22Rv1 (cell line): ENCODE measurements at regions not wholly inside any gene's neighbourhood (a gene's known extent, or its start where the extent isn't known, plus 50 kb on each side); places are given as distances from the start of the nearest gene placed in this dataset.
"Not testable (repeated sequence)": the region's sequence is repeated elsewhere in the genome, so short reads cannot be mapped to it uniquely, and the experiment has no call there.

Experiments used
- H3K27ac ChIP-seq: fragments of 450-650 bp; 2 replicates; pipeline ENCODE4 v1.5.1; 2017
- ZFX ChIP-seq: fragments of 450-650 bp; IDR thresholded peaks from 2 replicates; pipeline ENCODE4 v1.6.1; 2017; ENCODE audit warnings: antibody characterized with exemption, borderline replicate concordance
- TF ChIP-seq, protein P1 (sequence below): fragments of 450-650 bp; IDR thresholded peaks from 2 replicates; pipeline ENCODE4 v1.5.1; 2017; ENCODE audit warnings: mild to moderate bottlenecking

DNA sequence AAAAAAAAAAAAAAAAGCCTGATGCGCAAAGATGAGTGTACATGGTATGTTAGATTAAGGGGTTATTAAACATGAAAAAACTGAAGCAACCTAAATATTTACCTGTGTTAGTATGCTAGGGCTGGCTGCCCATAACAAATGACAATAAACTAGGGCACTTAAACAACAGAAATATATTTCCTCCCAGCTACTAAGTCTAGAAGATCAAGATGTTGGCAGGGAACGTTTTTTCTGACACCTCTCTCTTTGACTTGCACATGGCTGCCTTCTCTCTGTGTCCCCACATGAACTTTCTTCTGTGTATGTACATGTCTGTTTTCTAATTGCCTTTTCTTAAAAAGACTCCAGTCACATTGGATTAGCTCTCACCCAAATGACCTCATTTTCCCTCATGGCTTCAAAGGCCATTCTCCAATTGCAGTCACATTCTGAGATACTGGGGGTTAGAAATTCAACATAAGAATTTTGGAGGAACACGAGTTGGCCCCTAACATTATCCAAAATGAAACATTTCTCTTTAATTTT is 694.5 kb downstream of the CDH9 start:
- H3K27ac ChIP-seq = no peak overlapping the region

DNA sequence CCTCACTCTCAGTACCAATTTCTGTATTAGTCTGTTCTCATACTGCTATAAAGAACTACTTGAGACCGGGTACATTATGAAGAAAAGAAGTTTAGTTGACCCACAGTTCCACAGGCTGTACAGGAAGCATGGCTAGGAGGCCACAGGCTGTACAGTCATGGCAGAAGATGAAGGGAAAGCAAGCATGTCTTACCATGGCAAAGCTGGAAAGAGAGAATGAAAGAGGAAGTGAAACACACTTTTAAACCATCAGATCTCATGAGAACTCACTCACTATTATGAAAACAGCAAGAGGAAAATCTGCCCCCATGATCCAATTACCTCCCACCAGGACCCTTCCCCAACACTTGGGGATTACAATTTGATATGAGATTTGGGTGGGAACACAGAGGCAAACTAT is 698.8 kb downstream of the CDH9 start:
- no peak overlapping the region for H3K27ac ChIP-seq
- TF ChIP-seq, protein P1, sequence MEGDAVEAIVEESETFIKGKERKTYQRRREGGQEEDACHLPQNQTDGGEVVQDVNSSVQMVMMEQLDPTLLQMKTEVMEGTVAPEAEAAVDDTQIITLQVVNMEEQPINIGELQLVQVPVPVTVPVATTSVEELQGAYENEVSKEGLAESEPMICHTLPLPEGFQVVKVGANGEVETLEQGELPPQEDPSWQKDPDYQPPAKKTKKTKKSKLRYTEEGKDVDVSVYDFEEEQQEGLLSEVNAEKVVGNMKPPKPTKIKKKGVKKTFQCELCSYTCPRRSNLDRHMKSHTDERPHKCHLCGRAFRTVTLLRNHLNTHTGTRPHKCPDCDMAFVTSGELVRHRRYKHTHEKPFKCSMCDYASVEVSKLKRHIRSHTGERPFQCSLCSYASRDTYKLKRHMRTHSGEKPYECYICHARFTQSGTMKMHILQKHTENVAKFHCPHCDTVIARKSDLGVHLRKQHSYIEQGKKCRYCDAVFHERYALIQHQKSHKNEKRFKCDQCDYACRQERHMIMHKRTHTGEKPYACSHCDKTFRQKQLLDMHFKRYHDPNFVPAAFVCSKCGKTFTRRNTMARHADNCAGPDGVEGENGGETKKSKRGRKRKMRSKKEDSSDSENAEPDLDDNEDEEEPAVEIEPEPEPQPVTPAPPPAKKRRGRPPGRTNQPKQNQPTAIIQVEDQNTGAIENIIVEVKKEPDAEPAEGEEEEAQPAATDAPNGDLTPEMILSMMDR = no peak
- no peak for TF ChIP-seq ZFX

More for the DNA sequence above, 694.5 kb downstream of the CDH9 start:
- TF ChIP-seq, protein P1 = no peak
- TF ChIP-seq ZFX = no peak

DNA sequence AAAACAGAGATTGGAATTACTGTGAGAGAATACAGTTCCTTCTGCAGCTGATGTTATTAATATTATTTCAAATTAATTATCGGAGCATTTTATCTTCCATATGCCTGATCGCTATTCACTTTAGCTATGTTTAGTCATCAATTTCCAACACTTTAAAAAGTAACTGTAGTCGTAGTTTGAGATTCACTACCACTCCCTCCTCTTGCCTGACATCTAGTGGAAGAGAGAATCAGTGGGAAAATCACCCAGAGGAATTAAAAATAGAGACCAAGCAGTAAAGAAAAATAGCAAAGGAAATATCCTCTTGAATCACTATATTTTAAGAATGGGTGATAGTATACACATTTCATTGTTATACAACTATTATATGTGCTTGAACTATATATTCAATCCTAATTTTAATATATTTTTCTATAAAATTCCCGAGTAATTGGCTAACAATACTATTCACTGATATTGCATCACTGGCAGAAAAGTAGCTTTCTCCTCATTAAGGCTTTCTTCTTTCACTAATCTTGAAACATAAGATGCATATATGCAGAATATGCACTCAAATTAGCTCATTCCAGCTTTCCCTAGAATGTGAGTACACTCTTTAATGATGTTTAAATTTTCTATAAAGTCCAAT is 708.7 kb downstream of the CDH9 start:
- no peak overlapping the region for H3K27ac ChIP-seq
- TF ChIP-seq ZFX = no peak
- TF ChIP-seq, protein P1 = peak; percentile 88

DNA sequence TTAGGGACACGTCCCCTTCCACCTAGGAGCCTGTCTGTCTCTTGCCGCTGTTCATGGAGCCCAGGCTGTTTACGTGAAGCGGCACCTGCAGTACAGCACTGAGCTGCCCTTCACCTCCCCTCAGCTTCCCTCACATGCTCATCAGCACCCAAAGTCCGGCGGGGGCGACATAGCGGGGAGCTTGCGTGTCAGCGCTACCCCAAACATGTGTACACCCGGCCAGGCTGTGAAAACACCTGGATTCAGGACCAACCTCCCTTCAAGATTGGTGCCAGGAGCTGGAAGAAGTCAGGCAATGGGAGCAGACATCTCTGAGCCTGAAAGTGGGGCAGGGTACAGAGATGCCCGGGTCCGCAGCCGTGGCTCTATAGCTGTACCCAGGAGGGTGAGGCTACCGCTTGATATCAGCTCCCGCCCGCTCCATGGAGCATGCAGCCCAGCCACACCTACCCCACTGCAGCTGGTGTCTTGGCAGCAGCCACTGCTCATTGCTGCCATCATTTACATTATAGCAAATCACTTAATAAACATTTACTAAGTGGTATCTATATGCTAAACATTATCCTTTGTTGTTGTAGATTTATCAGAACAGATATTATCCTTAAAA is 712.1 kb downstream of the CDH9 start:
- H3K27ac ChIP-seq = no peak overlapping the region
- TF ChIP-seq ZFX = no peak

DNA sequence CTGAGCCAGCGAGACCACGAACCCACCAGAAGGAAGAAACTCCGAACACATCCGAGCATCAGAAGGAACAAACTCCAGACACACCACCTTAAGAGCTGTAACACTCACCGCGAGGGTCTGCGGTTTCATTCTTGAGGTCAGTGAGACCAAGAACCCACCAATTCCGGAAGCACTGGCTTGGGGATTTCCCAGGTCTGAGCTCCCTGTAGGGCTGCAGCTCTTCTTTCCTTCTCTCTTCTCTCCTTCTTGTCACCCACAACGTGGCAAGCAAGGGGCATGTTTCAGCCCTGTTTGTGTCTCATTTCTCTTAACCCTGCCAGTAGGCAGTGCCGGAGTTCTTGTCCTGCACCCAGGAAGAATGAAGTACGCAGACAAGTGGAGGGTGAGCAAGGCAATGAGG is 713.0 kb downstream of the CDH9 start:
- H3K27ac ChIP-seq = not testable (repeated sequence)

DNA sequence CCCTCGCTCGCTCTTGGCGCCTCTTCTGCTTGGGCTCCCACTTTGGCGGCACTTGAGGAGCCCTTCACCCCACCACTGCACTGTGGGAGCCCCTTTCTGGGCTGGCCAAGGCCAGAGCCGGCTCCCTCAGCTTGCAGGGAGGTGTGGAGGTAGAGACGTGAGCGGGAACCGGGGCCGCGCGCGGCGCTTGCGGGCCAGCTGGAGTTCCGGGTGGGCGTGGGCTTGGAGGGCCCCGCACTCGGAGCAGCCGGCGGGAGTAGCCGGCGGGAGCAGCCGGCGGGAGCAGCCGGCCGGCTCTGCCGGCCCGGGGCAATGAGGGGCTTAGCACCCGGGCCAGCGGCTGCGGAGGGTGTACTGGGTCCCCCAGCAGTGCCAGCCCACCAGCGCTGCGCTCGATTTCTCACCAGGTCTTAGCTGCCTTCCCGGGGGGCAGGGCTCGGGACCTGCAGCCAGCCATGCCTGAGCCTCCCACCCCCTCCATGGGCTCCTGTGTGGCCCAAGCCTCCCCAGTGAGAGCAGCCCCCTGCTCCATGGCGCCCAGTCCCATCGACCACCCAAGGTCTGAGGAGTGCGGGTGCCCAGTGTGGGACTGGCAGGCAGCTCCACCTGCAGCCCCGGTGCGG is 714.0 kb downstream of the CDH9 start:
- not testable (repeated sequence) for H3K27ac ChIP-seq

DNA sequence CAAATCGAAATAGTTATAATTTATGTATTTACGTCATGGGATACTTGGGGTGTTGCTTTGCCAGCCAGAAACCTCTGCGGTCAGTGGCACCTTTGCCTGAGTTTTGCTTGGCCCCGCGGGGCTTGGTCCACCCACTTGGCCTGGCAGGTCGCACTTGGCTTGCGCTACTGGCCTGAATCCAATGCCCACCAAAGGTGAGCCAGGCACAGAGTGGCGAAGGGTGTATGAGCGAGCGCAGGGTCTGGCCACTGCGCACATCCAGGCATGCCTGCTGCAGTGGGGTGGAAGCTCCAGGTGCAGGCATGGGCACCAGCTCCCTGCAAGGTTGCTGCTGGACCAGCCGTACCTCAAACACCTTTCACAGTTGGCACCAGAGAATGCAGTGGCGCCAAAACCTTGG is 714.6 kb downstream of the CDH9 start:
- H3K27ac ChIP-seq = no peak overlapping the region
- TF ChIP-seq, protein P1 = no peak
- no peak for TF ChIP-seq ZFX

DNA sequence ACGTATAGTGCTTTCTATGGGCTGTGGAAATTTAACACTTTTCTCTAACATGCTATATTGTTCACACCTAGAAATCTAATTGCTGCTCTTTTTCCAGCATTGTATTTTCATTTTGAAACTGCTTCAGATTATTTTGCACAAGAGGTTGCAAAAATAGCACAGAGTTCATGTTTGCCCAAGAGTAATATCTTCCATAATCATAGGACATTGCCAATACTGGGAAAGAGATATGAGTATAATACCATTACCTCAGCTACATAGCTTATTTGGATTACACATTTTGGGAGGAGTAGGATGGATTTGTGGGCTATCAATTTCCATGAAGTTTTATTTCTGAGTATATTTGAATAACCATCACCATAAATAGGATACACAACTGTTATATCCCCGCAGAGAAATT is 717.1 kb downstream of the CDH9 start:
- TF ChIP-seq, protein P1 = no peak
- no peak for TF ChIP-seq ZFX
- H3K27ac ChIP-seq = no peak overlapping the region
